Endothelial cell of umbilical vein (primary cell): ENCODE measurements at regions not wholly inside any gene's neighbourhood (a gene's known extent, or its start where the extent isn't known, plus 50 kb on each side); places are given as distances from the start of the nearest gene placed in this dataset.

Experiments
- BruUV-seq: library from RNA; stranded (reverse); fragments of 400-500 nt; replicated peaks from 2 replicates; lab custom pipeline; 2021; lab: Mats Ljungman, UMichigan
- CTCF ChIA-PET: fragments of 300-600, 350-600 bp; sonication (Branson Sonifier 250); formaldehyde crosslinking; loops from one replicate; lab custom pipeline; 2021; ENCODE audit warnings: antibody characterized with exemption, inconsistent platforms; lab: Charles Lee
- POLR2A ChIA-PET: fragments of 300-600, 350-600 bp; sonication (Branson Sonifier 250); formaldehyde crosslinking; loops from one replicate; lab custom pipeline; 2021; ENCODE audit warnings: antibody characterized with exemption, inconsistent platforms; lab: Charles Lee
- DNase-seq: peaks from one replicate; pipeline ENCODE4 v3.0.0-alpha.2; 2011; ENCODE audit warnings: low read depth, low spot score
- FAIRE-seq: peaks from 2 replicates; lab custom pipeline; 2011; peaks lifted over from hg19 to GRCh38; lab: Jason Lieb, UNC
- H2AFZ ChIP-seq: 2 replicates; pipeline ENCODE4 v1.6.0; 2012; ENCODE audit warnings: low read depth, low read length, control low read depth, inconsistent platforms
- H3K27ac ChIP-seq: 2 replicates; pipeline ENCODE4 v1.5.1; 2011; ENCODE audit warnings: low read depth, mild to moderate bottlenecking, control low read depth, low read length, moderate library complexity; ENCODE audit not compliant: insufficient read depth
- H3K27me3 ChIP-seq, 2 experiments: 2 replicates each; pipeline versions ENCODE4 v1.6.0 to v1.6.1; 2011; ENCODE audit warnings: low read length in 2 of 2, mixed read lengths in 1 of 2; ENCODE audit not compliant: control insufficient read depth in 2 of 2, insufficient read depth in 2 of 2
- H3K36me3 ChIP-seq, 2 experiments: 2 replicates in 1 of 2; 3 replicates in 1 of 2; pipeline ENCODE4 v1.5.1; 2011; ENCODE audit warnings: low read length in 2 of 2, mild to moderate bottlenecking in 1 of 2, moderate library complexity in 1 of 2; ENCODE audit not compliant: control insufficient read depth in 2 of 2, insufficient read depth in 2 of 2; ENCODE audit errors: extremely low read depth in 1 of 2
- H3K4me1 ChIP-seq: 3 replicates; pipeline ENCODE4 v1.5.1; 2011; ENCODE audit warnings: mild to moderate bottlenecking, low read length; ENCODE audit not compliant: control insufficient read depth, insufficient read depth; ENCODE audit errors: extremely low read depth
- H3K4me2 ChIP-seq: 2 replicates; pipeline ENCODE4 v1.6.1; 2011; ENCODE audit warnings: low read length, control low read depth, mixed read lengths; ENCODE audit not compliant: insufficient read depth
- H3K4me3 ChIP-seq, 3 experiments: fragments of 200-600 bp in 1 of 3; sonication (generic), shearing (Covaris generic) in 1 of 3; replicated peaks in 1 of 3; 2 replicates each; pipeline ENCODE4 v1.5.1; 2011 to 2016; ENCODE audit warnings: control low read depth in 3 of 3, low read length in 3 of 3, mild to moderate bottlenecking in 2 of 3, inconsistent platforms in 1 of 3, low read depth in 1 of 3, moderate library complexity in 1 of 3; ENCODE audit not compliant: insufficient read depth in 1 of 3
- H3K79me2 ChIP-seq: 2 replicates; pipeline ENCODE4 v1.6.0; 2012; ENCODE audit warnings: low read length, inconsistent platforms; ENCODE audit not compliant: control insufficient read depth, insufficient read depth
- H3K9ac ChIP-seq: replicated peaks from 2 replicates; pipeline ENCODE3; 2011; ENCODE audit warnings: low read length, control low read depth; ENCODE audit not compliant: insufficient read depth; ENCODE audit errors: extremely low read depth
- H3K9me1 ChIP-seq: replicated peaks from 3 replicates; pipeline ENCODE4 v1.6.0; 2011; ENCODE audit warnings: mild to moderate bottlenecking, low read length; ENCODE audit not compliant: control insufficient read depth, insufficient read depth; ENCODE audit errors: extremely low read depth
- H3K9me3 ChIP-seq: replicated peaks from 2 replicates; pipeline ENCODE4 v1.5.1; 2012; ENCODE audit warnings: low read length, inconsistent platforms; ENCODE audit not compliant: control insufficient read depth, insufficient read depth
- H4K20me1 ChIP-seq: replicated peaks from 2 replicates; pipeline ENCODE3; 2011; ENCODE audit warnings: mild to moderate bottlenecking, low read length; ENCODE audit not compliant: control insufficient read depth, insufficient read depth; ENCODE audit errors: extremely low read depth
- CTCF ChIP-seq, 2 donors: IDR thresholded peaks; 1 replicate in 1 of 2; 2 replicates in 1 of 2; pipeline ENCODE4 v1.5.1; 2011; ENCODE audit warnings: low read length in 2 of 2, mild to moderate bottlenecking in 2 of 2, moderate library complexity in 2 of 2, control low read depth in 1 of 2, inconsistent platforms in 1 of 2, low read depth in 1 of 2; ENCODE audit not compliant: insufficient read depth in 1 of 2; ENCODE audit errors: extremely low read depth in 1 of 2
- GATA2 ChIP-seq: IDR thresholded peaks from 2 replicates; pipeline ENCODE4 v1.7.0; 2011; ENCODE audit warnings: low read depth, mild to moderate bottlenecking, moderate library complexity, mixed read lengths, low read length; ENCODE audit not compliant: insufficient read length, insufficient read depth
- JUN ChIP-seq: IDR thresholded peaks from 2 replicates; pipeline ENCODE4 v1.6.1; 2011; ENCODE audit warnings: borderline replicate concordance, low read depth; ENCODE audit not compliant: insufficient read length, insufficient read depth
- dilution Hi-C: fragments of 300-500 bp; cut with MboI; formaldehyde crosslinking; loops from one replicate; pipeline ENCODE4 v1.15.0; 2019; ENCODE audit warnings: low sequenced_read_pairs; ENCODE audit not compliant: extremely low pct_ligation_motif_present
- intact Hi-C: fragments of 100-400 bp; cut with micrococcal nuclease; formaldehyde crosslinking; loops from one replicate; pipeline ENCODE4 v1.10.0; 2022

DNA sequence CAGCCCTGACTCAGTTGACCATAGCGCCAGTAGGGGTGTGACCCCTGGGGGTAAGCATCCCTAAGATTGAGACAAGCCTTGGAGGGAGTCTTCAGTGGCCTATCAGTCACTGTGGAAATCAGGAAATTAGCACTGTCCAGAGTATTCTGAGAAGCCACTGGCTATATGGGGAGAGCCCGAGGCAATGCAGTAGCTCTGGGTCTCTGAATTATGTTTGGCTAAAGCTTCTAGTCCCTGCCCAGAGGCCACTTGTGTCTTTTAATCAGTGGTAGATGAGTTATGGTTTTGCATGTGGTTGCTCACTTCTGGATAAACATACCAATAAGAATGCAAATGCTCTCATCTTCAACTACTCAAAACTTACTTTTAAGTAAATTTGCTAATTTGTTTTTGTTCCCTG is 100.6 kb upstream of the TOX3 start:
- intact Hi-C loops, result no loop called here
- H3K4me2 ChIP-seq, result no peak overlapping the region
- no peak overlapping the region for H3K9ac ChIP-seq
- no peaks in the 10 kb centered on the region for H3K9me3 ChIP-seq
- no peaks in the 10 kb centered on the region for H3K9me1 ChIP-seq
- dilution Hi-C loops, result no loop called here
- CTCF ChIA-PET, result no interaction called here
- no peaks in the 10 kb centered on the region for H4K20me1 ChIP-seq
- no peaks in the 10 kb centered on the region for H3K79me2 ChIP-seq
- TF ChIP-seq GATA2, result no peak
- no peak overlapping the region for H3K27ac ChIP-seq
- BruUV-seq, result no TSS peak
- no peaks in the 10 kb centered on the region for H3K4me1 ChIP-seq
- DNase-seq, result no peak
- no peaks in the 10 kb centered on the region for H3K27me3 ChIP-seq
- H3K36me3 ChIP-seq, result no peaks in the 10 kb centered on the region
- no peak overlapping the region for H2AFZ ChIP-seq
- H3K4me3 ChIP-seq, result no peak overlapping the region
- no peak for FAIRE-seq
- POLR2A ChIA-PET, result no interaction called here

- Histone ChIP-seq H3K4me3 (no peak overlapping the region), H3K27ac (no peak overlapping the region), H3K9me1 (no peaks in the 10 kb centered on the region), H3K36me3 (no peaks in the 10 kb centered on the region), H4K20me1 (no peaks in the 10 kb centered on the region), H3K79me2 (no peaks in the 10 kb centered on the region), H3K27me3 (no peaks in the 10 kb centered on the region), H2AFZ (no peak overlapping the region), H3K4me1 (no peaks in the 10 kb centered on the region), H3K4me2 (no peak overlapping the region), H3K9ac (no peak overlapping the region), H3K9me3 (peaks cover 3% of the 10 kb centered on the region)
- FAIRE-seq (no peak), DNase-seq (no peak)
- ChIA-PET POLR2A (no interaction called here), CTCF (no interaction called here)
- no TSS peak for BruUV-seq
- dilution Hi-C loops, result no loop called here
- intact Hi-C loops, result no loop called here
- TF ChIP-seq CTCF (IDR thresholded peaks at IDR 0.05; ENCODE audit: extremely low read depth in 1 of 2, insufficient read depth in 1 of 2, low read depth in 1 of 2, low read length in 2 of 2) (no peak), GATA2 (no peak), JUN (no peak)
Measured at GRCh38 chr16:52643006-52643405, 96.1 kb upstream of the TOX3 start.
